HepG2 (cell line): ENCODE measurements at regions not wholly inside any gene's neighbourhood (a gene's known extent, or its start where the extent isn't known, plus 50 kb on each side); places are given as distances from the start of the nearest gene placed in this dataset.

ENCODE experiments used
- ATAC-seq: fragments of 200-7000 bp; cut with Tn5 transposase; 3 replicates; pipeline ENCODE4 v1.9.1; 2020; ENCODE audit warnings: mild to moderate bottlenecking, moderate library complexity
- BruUV-seq: library from RNA; stranded (reverse); fragments of 400-500 nt; replicated peaks from 2 replicates; lab custom pipeline; 2021; lab: Mats Ljungman, UMichigan
- CTCF ChIA-PET: fragments of 300-600 bp; formaldehyde crosslinking; extraction: SDS; loops from one replicate; lab custom pipeline; 2021; ENCODE audit warnings: low total read pairs, inconsistent platforms, low intra/inter-chr PET ratio; lab: Yijun Ruan, JAX
- POLR2A ChIA-PET: fragments of 350-600 bp; sonication (Branson Sonifier 250); formaldehyde crosslinking; loops from one replicate; lab custom pipeline; 2020; ENCODE audit warnings: antibody characterized with exemption, inconsistent platforms; lab: Yijun Ruan, JAX
- DNase-seq: peaks from one replicate; pipeline ENCODE4 v3.0.0-alpha.2; 2015; ENCODE audit warnings: low spot score
- FAIRE-seq: peaks from 3 replicates; lab custom pipeline; 2011; peaks lifted over from hg19 to GRCh38; lab: Jason Lieb, UNC
- H2AFZ ChIP-seq: one replicate; pipeline ENCODE4 v1.6.1; 2011; ENCODE audit warnings: low read length, inconsistent platforms
- H3K27ac ChIP-seq: fragments of 300-600 bp; 3 replicates; pipeline ENCODE4 v1.8.0; 2011; ENCODE audit warnings: mixed run types, mild to moderate bottlenecking, mixed read lengths, low read length, inconsistent platforms; ENCODE audit not compliant: insufficient read depth; ENCODE audit errors: extremely low read length
- H3K27me3 ChIP-seq, 2 experiments: fragments of 200-600 bp in 1 of 2; 2 replicates in 1 of 2; 3 replicates in 1 of 2; pipeline versions ENCODE4 v1.6.0 to v1.8.0; 2011; ENCODE audit warnings: low read length in 2 of 2, mild to moderate bottlenecking in 2 of 2, moderate library complexity in 2 of 2, inconsistent platforms in 1 of 2; ENCODE audit not compliant: insufficient read depth in 2 of 2, control insufficient read depth in 1 of 2
- H3K36me3 ChIP-seq, 2 experiments: fragments of 200-600 bp in 1 of 2; replicated peaks in 1 of 2; 2 replicates in 1 of 2; 3 replicates in 1 of 2; pipeline versions ENCODE4 v1.5.1 to v1.8.0; 2011; ENCODE audit warnings: low read length in 2 of 2, inconsistent platforms in 1 of 2; ENCODE audit not compliant: insufficient read depth in 2 of 2, control insufficient read depth in 1 of 2
- H3K4me1 ChIP-seq: 2 replicates; pipeline ENCODE4 v1.5.1; 2012; ENCODE audit warnings: low read length, inconsistent platforms; ENCODE audit not compliant: insufficient read depth
- H3K4me2 ChIP-seq: 2 replicates; pipeline ENCODE4 v1.6.0; 2011; ENCODE audit warnings: low read depth, low read length, inconsistent platforms
- H3K4me3 ChIP-seq, 3 experiments: fragments of 200-600 bp in 1 of 3; sonication (generic), shearing (Covaris generic) in 1 of 3; replicated peaks in 1 of 3; 2 replicates each; pipeline ENCODE4 v1.5.1; 2011 to 2016; ENCODE audit warnings: low read length in 3 of 3, inconsistent platforms in 2 of 3, low read depth in 2 of 3, mild to moderate bottlenecking in 2 of 3, control low read depth in 1 of 3, mixed read lengths in 1 of 3; ENCODE audit not compliant: insufficient read depth in 1 of 3
- H3K79me2 ChIP-seq: one replicate; pipeline ENCODE4 v1.6.1; 2011; ENCODE audit warnings: low read length, inconsistent platforms; ENCODE audit not compliant: insufficient read depth
- H3K9ac ChIP-seq: 2 replicates; pipeline ENCODE4 v1.6.0; 2011; ENCODE audit warnings: mild to moderate bottlenecking, low read depth, low read length, inconsistent platforms; ENCODE audit not compliant: insufficient read depth
- H3K9me3 ChIP-seq: 2 replicates; pipeline ENCODE4 v1.5.1; 2012; ENCODE audit warnings: mild to moderate bottlenecking, low read length
- H4K20me1 ChIP-seq: 2 replicates; pipeline ENCODE4 v1.6.0; 2011; ENCODE audit warnings: inconsistent platforms, mild to moderate bottlenecking, low read length, moderate library complexity; ENCODE audit not compliant: insufficient read depth
- HOXA5 ChIP-seq: sonication (generic); formaldehyde crosslinking; IDR thresholded peaks from 2 replicates; pipeline ENCODE4 v1.4.0; 2020; ENCODE audit warnings: missing genetic modification reagents
- KDM4B ChIP-seq: sonication (generic); formaldehyde crosslinking; IDR thresholded peaks from 2 replicates; pipeline ENCODE4 v1.4.0; 2020; ENCODE audit warnings: missing genetic modification reagents
- MAF1 ChIP-seq: sonication (generic); formaldehyde crosslinking; IDR thresholded peaks from 2 replicates; pipeline ENCODE4 v1.5.0; 2020; ENCODE audit warnings: missing genetic modification reagents, borderline replicate concordance
- MTA1 ChIP-seq: sonication (generic); formaldehyde crosslinking; IDR thresholded peaks from 2 replicates; pipeline ENCODE4 v1.4.0; 2020; ENCODE audit warnings: missing genetic modification reagents, mild to moderate bottlenecking, borderline replicate concordance
- NAIF1 ChIP-seq: sonication (generic); formaldehyde crosslinking; IDR thresholded peaks from 2 replicates; pipeline ENCODE4 v1.5.0; 2020; ENCODE audit warnings: mild to moderate bottlenecking, missing genetic modification reagents, borderline replicate concordance
- PLSCR1 ChIP-seq: sonication (generic); formaldehyde crosslinking; IDR thresholded peaks from 2 replicates; pipeline ENCODE4 v1.5.0; 2020; ENCODE audit warnings: missing genetic modification reagents, mild to moderate bottlenecking, borderline replicate concordance
- SNAPC4 ChIP-seq: sonication (generic); formaldehyde crosslinking; IDR thresholded peaks from 2 replicates; pipeline ENCODE4 v1.4.0; 2020; ENCODE audit warnings: mild to moderate bottlenecking, missing genetic modification reagents
- SP140L ChIP-seq: sonication (generic); formaldehyde crosslinking; IDR thresholded peaks from 2 replicates; pipeline ENCODE4 v1.4.0; 2020; ENCODE audit warnings: missing genetic modification reagents, borderline replicate concordance
- SPEN ChIP-seq: sonication (generic); formaldehyde crosslinking; IDR thresholded peaks from 2 replicates; pipeline ENCODE4 v1.5.1; 2020; ENCODE audit warnings: low read depth, mild to moderate bottlenecking, missing genetic modification reagents
- SSRP1 ChIP-seq: IDR thresholded peaks from 2 replicates; pipeline ENCODE4 v1.6.1; 2016; ENCODE audit warnings: control low read depth
- TARDBP ChIP-seq: sonication (generic); formaldehyde crosslinking; IDR thresholded peaks from 2 replicates; pipeline ENCODE4 v1.8.0; 2022; ENCODE audit warnings: mild to moderate bottlenecking, missing genetic modification reagents
- ZNF451 ChIP-seq: sonication (generic); formaldehyde crosslinking; IDR thresholded peaks from 2 replicates; pipeline ENCODE4 v1.5.0; 2020; ENCODE audit warnings: mild to moderate bottlenecking, missing genetic modification reagents
- ZNF557 ChIP-seq: sonication (generic); formaldehyde crosslinking; IDR thresholded peaks from 2 replicates; pipeline ENCODE4 v1.4.0; 2020; ENCODE audit warnings: missing genetic modification reagents
- ZNF562 ChIP-seq: sonication (generic); formaldehyde crosslinking; IDR thresholded peaks from 2 replicates; pipeline ENCODE4 v1.8.0; 2022; ENCODE audit warnings: missing genetic modification reagents, borderline replicate concordance
- ZNF780A ChIP-seq: sonication (generic); formaldehyde crosslinking; IDR thresholded peaks from 2 replicates; pipeline ENCODE4 v1.8.0; 2022; ENCODE audit warnings: mild to moderate bottlenecking, missing genetic modification reagents, moderate library complexity
- WGBS: methylation state at CpG from one replicate; pipeline ENCODE4 v1.1.6; 2017; ENCODE audit warnings: low lambda C conversion rate; 5-methylcytosine and 5-hydroxymethylcytosine counted together
- in situ Hi-C: cut with HindIII; loops from 2 replicates; pipeline ENCODE4 v1.10.0; 2017; ENCODE audit warnings: low pct_unique_long_range_greater_than_20kb; ENCODE audit not compliant: extremely low pct_ligation_motif_present
- intact Hi-C: fragments of 100-400 bp; cut with micrococcal nuclease; formaldehyde crosslinking; loops from one replicate; pipeline ENCODE4 v1.10.0; 2022; ENCODE audit not compliant: unreplicated experiment
- TF ChIP-seq, protein P1 (sequence below): sonication (generic); formaldehyde crosslinking; IDR thresholded peaks from 2 replicates; pipeline ENCODE4 v1.4.0; 2020; ENCODE audit warnings: missing genetic modification reagents

GRCh38 chr10:10685566-10685965 is 332.1 kb upstream of the CELF2 start:
- POLR2A ChIA-PET = no interaction called here
- WGBS = 4% methylated on average over 1 of the region's 1 CpG
- FAIRE-seq (no peak), ATAC-seq (no peak), DNase-seq (no peak)
- no peak overlapping the region for H3K4me3 ChIP-seq
- no peaks in the 10 kb centered on the region for H3K27me3 ChIP-seq
- intact Hi-C loops (no loop called here), in situ Hi-C loops (no loop called here)
- H4K20me1 ChIP-seq = no peaks in the 10 kb centered on the region
- no peak for TF ChIP-seq ZNF562 (CRISPR knock-in tag)
- TF ChIP-seq SNAPC4 = no peak
- TF ChIP-seq ZNF451 = no peak
- TF ChIP-seq SPEN (CRISPR knock-in tag) = no peak
- TF ChIP-seq MAF1 (CRISPR knock-in tag) = no peak
- no peak for TF ChIP-seq NAIF1
- TF ChIP-seq KDM4B (CRISPR knock-in tag) = no peak
- TF ChIP-seq HOXA5 (CRISPR knock-in tag) = no peak
- no peak for TF ChIP-seq SP140L (CRISPR knock-in tag)
- no peak for TF ChIP-seq ZNF780A (CRISPR knock-in tag)
- TF ChIP-seq PLSCR1 (CRISPR knock-in tag) = no peak
- no peak for TF ChIP-seq MTA1 (CRISPR knock-in tag)
- no peak for TF ChIP-seq ZNF557
- TF ChIP-seq TARDBP (CRISPR knock-in tag) = no peak
- no peak for TF ChIP-seq SSRP1 (CRISPR knock-in tag)
- TF ChIP-seq, protein P1, sequence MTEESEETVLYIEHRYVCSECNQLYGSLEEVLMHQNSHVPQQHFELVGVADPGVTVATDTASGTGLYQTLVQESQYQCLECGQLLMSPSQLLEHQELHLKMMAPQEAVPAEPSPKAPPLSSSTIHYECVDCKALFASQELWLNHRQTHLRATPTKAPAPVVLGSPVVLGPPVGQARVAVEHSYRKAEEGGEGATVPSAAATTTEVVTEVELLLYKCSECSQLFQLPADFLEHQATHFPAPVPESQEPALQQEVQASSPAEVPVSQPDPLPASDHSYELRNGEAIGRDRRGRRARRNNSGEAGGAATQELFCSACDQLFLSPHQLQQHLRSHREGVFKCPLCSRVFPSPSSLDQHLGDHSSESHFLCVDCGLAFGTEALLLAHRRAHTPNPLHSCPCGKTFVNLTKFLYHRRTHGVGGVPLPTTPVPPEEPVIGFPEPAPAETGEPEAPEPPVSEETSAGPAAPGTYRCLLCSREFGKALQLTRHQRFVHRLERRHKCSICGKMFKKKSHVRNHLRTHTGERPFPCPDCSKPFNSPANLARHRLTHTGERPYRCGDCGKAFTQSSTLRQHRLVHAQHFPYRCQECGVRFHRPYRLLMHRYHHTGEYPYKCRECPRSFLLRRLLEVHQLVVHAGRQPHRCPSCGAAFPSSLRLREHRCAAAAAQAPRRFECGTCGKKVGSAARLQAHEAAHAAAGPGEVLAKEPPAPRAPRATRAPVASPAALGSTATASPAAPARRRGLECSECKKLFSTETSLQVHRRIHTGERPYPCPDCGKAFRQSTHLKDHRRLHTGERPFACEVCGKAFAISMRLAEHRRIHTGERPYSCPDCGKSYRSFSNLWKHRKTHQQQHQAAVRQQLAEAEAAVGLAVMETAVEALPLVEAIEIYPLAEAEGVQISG (CRISPR knock-in tag) = no peak
- H3K4me2 ChIP-seq = no peak overlapping the region
- H3K27ac ChIP-seq = no peak overlapping the region
- H2AFZ ChIP-seq = no peak overlapping the region
- H3K36me3 ChIP-seq = no peaks in the 10 kb centered on the region
- no peaks in the 10 kb centered on the region for H3K4me1 ChIP-seq
- peaks cover 84% of the 10 kb centered on the region for H3K9me3 ChIP-seq
- no peaks in the 10 kb centered on the region for H3K79me2 ChIP-seq
- H3K9ac ChIP-seq = no peak overlapping the region
- CTCF ChIA-PET = no interaction called here
- no TSS peak for BruUV-seq
